Suprapubic skin (tissue), 4 donors: ENCODE measurements at regions not wholly inside any gene's neighbourhood (a gene's known extent, or its start where the extent isn't known, plus 50 kb on each side); places are given as distances from the start of the nearest gene placed in this dataset.

ENCODE experiments used
- POLR2A ChIP-seq, 2 donors: fragments of 450-650 bp; IDR thresholded peaks; one replicate each; pipeline ENCODE4 v1.6.1; 2017; ENCODE audit warnings: antibody characterized with exemption in 2 of 2, mild to moderate bottlenecking in 2 of 2, moderate library complexity in 2 of 2
- POLR2AphosphoS5 ChIP-seq, 3 donors: sonication (generic); formaldehyde crosslinking; IDR thresholded peaks; one replicate each; pipeline ENCODE4 v1.6.1; 2017; ENCODE audit warnings: antibody characterized with exemption in 3 of 3
- TF ChIP-seq, protein P1 (sequence below), 2 donors: fragments of 200-600 bp in 1 of 2; fragments of 450-650 bp in 1 of 2; sonication (generic) in 1 of 2; IDR thresholded peaks; one replicate each; pipeline ENCODE4 v1.5.1; 2016 to 2019; ENCODE audit warnings: antibody characterized with exemption in 2 of 2, mild to moderate bottlenecking in 1 of 2, moderate library complexity in 1 of 2

DNA sequence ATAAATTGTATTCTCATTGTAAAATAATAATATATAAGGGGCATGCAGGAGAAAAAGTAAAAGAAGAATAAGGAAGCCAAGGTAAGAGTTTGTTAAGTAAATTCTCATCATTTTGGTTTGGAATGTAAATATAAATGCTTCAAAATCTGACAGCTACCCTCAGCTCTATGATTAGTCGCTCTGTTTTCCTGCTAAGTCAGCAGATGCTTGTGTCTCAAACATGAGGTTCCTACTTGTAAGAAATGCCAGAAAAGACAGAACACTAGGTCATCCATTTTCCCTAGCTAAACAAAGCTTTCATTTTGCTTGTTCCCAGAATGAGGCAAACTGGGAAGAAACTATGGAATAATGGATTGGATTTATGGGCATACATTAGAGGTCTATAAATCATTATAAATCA lies 293.1 kb downstream of the DMRTA1 start:
- TF ChIP-seq, protein P1, sequence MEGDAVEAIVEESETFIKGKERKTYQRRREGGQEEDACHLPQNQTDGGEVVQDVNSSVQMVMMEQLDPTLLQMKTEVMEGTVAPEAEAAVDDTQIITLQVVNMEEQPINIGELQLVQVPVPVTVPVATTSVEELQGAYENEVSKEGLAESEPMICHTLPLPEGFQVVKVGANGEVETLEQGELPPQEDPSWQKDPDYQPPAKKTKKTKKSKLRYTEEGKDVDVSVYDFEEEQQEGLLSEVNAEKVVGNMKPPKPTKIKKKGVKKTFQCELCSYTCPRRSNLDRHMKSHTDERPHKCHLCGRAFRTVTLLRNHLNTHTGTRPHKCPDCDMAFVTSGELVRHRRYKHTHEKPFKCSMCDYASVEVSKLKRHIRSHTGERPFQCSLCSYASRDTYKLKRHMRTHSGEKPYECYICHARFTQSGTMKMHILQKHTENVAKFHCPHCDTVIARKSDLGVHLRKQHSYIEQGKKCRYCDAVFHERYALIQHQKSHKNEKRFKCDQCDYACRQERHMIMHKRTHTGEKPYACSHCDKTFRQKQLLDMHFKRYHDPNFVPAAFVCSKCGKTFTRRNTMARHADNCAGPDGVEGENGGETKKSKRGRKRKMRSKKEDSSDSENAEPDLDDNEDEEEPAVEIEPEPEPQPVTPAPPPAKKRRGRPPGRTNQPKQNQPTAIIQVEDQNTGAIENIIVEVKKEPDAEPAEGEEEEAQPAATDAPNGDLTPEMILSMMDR (IDR thresholded peaks at IDR 0.05): no peak
- TF ChIP-seq POLR2AphosphoS5 (IDR thresholded peaks at IDR 0.05): no peak
- no peak for TF ChIP-seq POLR2A (IDR thresholded peaks at IDR 0.05)
